GM23338 (cell line): ENCODE measurements at regions not wholly inside any gene's neighbourhood (a gene's known extent, or its start where the extent isn't known, plus 50 kb on each side); places are given as distances from the start of the nearest gene placed in this dataset.
A peak's percentile ranks its signal among the peaks of the same experiment; 100 is the strongest.

ENCODE experiments used
- ATAC-seq: fragments of 200-7000 bp; cut with Tn5 transposase; 3 replicates; pipeline ENCODE4 v1.9.1; 2020
- DNase-seq: peaks from one replicate; pipeline ENCODE4 v3.0.0-alpha.2; 2015; ENCODE audit warnings: low spot score
- H2AFZ ChIP-seq: fragments of 200-600 bp; sonication (generic); 2 replicates; pipeline ENCODE4 v1.8.0; 2016; ENCODE audit warnings: antibody characterized with exemption, mild to moderate bottlenecking, moderate library complexity
- H3F3A ChIP-seq: fragments of 200-600 bp; sonication (generic); replicated peaks from 2 replicates; pipeline ENCODE4 v1.8.0; 2017; ENCODE audit warnings: antibody characterized with exemption, mixed run types, low read depth
- H3K27ac ChIP-seq: fragments of 200-600 bp; sonication (generic); 2 replicates; pipeline ENCODE4 v1.6.1; 2016; ENCODE audit warnings: low read depth
- H3K27me3 ChIP-seq: fragments of 200-600 bp; sonication (generic); 2 replicates; pipeline ENCODE4 v1.8.0; 2016; ENCODE audit warnings: mild to moderate bottlenecking, mixed run types, moderate library complexity; ENCODE audit not compliant: insufficient read depth
- H3K36me3 ChIP-seq: fragments of 200-600 bp; sonication (generic); 2 replicates; pipeline ENCODE4 v1.8.0; 2016; ENCODE audit warnings: mild to moderate bottlenecking; ENCODE audit not compliant: insufficient read depth
- H3K4me1 ChIP-seq: fragments of 200-600 bp; sonication (generic); 2 replicates; pipeline ENCODE4 v1.8.0; 2016; ENCODE audit warnings: mild to moderate bottlenecking, moderate library complexity; ENCODE audit not compliant: insufficient read depth
- H3K4me2 ChIP-seq: fragments of 200-600 bp; sonication (generic); 2 replicates; pipeline ENCODE4 v1.7.1; 2017; ENCODE audit warnings: mixed run types
- H3K4me3 ChIP-seq: fragments of 200-600 bp; sonication (generic); 2 replicates; pipeline ENCODE4 v1.6.1; 2016; ENCODE audit warnings: mixed run types
- H3K79me2 ChIP-seq: fragments of 200-600 bp; sonication (generic); replicated peaks from 2 replicates; pipeline ENCODE4 v1.8.0; 2017; ENCODE audit warnings: mild to moderate bottlenecking; ENCODE audit not compliant: insufficient read depth
- H3K9me2 ChIP-seq: fragments of 200-600 bp; sonication (generic); 2 replicates; pipeline ENCODE4 v1.8.0; 2017; ENCODE audit not compliant: insufficient read depth
- H4K20me1 ChIP-seq: fragments of 200-600 bp; sonication (generic); replicated peaks from 2 replicates; pipeline ENCODE4 v1.8.0; 2017; ENCODE audit warnings: mild to moderate bottlenecking; ENCODE audit not compliant: insufficient read depth
- H3K27ac Mint-ChIP-seq: 2 replicates; pipeline ENCODE4 v1.8.0; 2020; ENCODE audit warnings: inconsistent platforms, mild to moderate bottlenecking, moderate library complexity, mixed read lengths
- H3K27me3 Mint-ChIP-seq: 3 replicates; pipeline ENCODE4 v1.8.0; 2022; ENCODE audit warnings: low read depth, mild to moderate bottlenecking, moderate library complexity, mixed read lengths, inconsistent platforms; ENCODE audit not compliant: insufficient read depth, poor library complexity
- H3K36me3 Mint-ChIP-seq: 3 replicates; pipeline ENCODE4 v1.8.0; 2021; ENCODE audit warnings: low read depth, mild to moderate bottlenecking, inconsistent platforms, moderate library complexity, mixed read lengths
- H3K4me1 Mint-ChIP-seq: 3 replicates; pipeline ENCODE4 v1.8.0; 2020; ENCODE audit warnings: mild to moderate bottlenecking, inconsistent platforms, mixed read lengths
- H3K4me3 Mint-ChIP-seq: 3 replicates; pipeline ENCODE4 v1.8.0; 2021; ENCODE audit warnings: moderate library complexity, mild to moderate bottlenecking, inconsistent platforms, mixed read lengths
- H3K9me3 Mint-ChIP-seq: 3 replicates; pipeline ENCODE4 v1.8.0; 2020; ENCODE audit warnings: moderate library complexity, mild to moderate bottlenecking, inconsistent platforms, mixed read lengths
- CTCF ChIP-seq, 2 experiments: fragments of 200-600 bp in 1 of 2; sonication (generic) in 1 of 2; conservative IDR thresholded peaks; 2 replicates each; pipeline versions ENCODE4 v1.5.1 to v1.6.1; 2016 to 2017; ENCODE audit warnings: antibody characterized with exemption in 2 of 2, low read depth in 2 of 2, mild to moderate bottlenecking in 2 of 2, moderate library complexity in 1 of 2
- ETS1 ChIP-seq: IDR thresholded peaks from 2 replicates; pipeline ENCODE4 v1.6.1; 2016; ENCODE audit warnings: antibody characterized with exemption
- EZH2 ChIP-seq: fragments of 200-600 bp; sonication (generic); IDR thresholded peaks from one replicate; pipeline ENCODE4 v1.8.0; 2017; ENCODE audit warnings: antibody characterized with exemption, mild to moderate bottlenecking, low read depth; ENCODE audit not compliant: unreplicated experiment
- JUNB ChIP-seq: IDR thresholded peaks from one replicate; pipeline ENCODE4 v1.6.1; 2016; ENCODE audit warnings: antibody characterized with exemption; ENCODE audit not compliant: unreplicated experiment
- NANOG ChIP-seq: IDR thresholded peaks from 2 replicates; pipeline ENCODE4 v1.6.1; 2016; ENCODE audit warnings: antibody characterized with exemption, borderline replicate concordance
- REST ChIP-seq: IDR thresholded peaks from one replicate; pipeline ENCODE4 v1.6.1; 2018; ENCODE audit warnings: antibody characterized with exemption; ENCODE audit not compliant: unreplicated experiment
- ZNF331 ChIP-seq: fragments of 250-450 bp; sonication (Bioruptor Pico); IDR thresholded peaks from 2 replicates; pipeline ENCODE4 v1.5.0; 2020; ENCODE audit warnings: low read depth, mild to moderate bottlenecking, moderate library complexity

- Mint-ChIP-seq H3K4me3 (no peak overlapping the region), H3K27ac (no peak overlapping the region), H3K36me3 (no peaks in the 10 kb centered on the region), H3K27me3 (no peaks in the 10 kb centered on the region), H3K4me1 (peaks cover 2% of the 10 kb centered on the region; the same call in 2 of the 3 replicates), H3K9me3 (no peaks in the 10 kb centered on the region)
- DNase-seq (no peak), ATAC-seq (no peak)
- no peaks in the 10 kb centered on the region for H3K27me3 ChIP-seq
- no peak overlapping the region for H2AFZ ChIP-seq
- TF ChIP-seq CTCF (conservative IDR thresholded peaks at IDR 0.05; ENCODE audit: low read depth in 2 of 2) = no peak
- TF ChIP-seq ZNF331 (CRISPR knock-in tag) = no peak
- no peak for TF ChIP-seq EZH2
- TF ChIP-seq ETS1 = no peak
- no peak for TF ChIP-seq JUNB
- no peak for TF ChIP-seq NANOG
- TF ChIP-seq REST = no peak
- no peaks in the 10 kb centered on the region for H3K36me3 ChIP-seq
- H3K79me2 ChIP-seq = no peaks in the 10 kb centered on the region
- no peaks in the 10 kb centered on the region for H4K20me1 ChIP-seq
- H3K4me3 ChIP-seq = no peak overlapping the region
- H3K4me1 ChIP-seq = no peaks in the 10 kb centered on the region
- no peak overlapping the region for H3K4me2 ChIP-seq
- H3K27ac ChIP-seq = no peak overlapping the region
- no peaks in the 10 kb centered on the region for H3F3A ChIP-seq
- H3K9me2 ChIP-seq = peaks cover 4% of the 10 kb centered on the region; the same call in 1 of the 2 replicates
Measured at GRCh38 chr6:18976966-18977365, 589.8 kb downstream of the RNF144B start.

GRCh38 chr6:18978337-18979128 is 591.4 kb downstream of the RNF144B start:
- no peaks in the 10 kb centered on the region for H4K20me1 ChIP-seq
- H3F3A ChIP-seq = no peaks in the 10 kb centered on the region
- no peaks in the 10 kb centered on the region for H3K4me1 ChIP-seq
- H2AFZ ChIP-seq = no peak overlapping the region
- DNase-seq (peak; percentile 67), ATAC-seq (peak; percentile 59)
- H3K4me1 Mint-ChIP-seq = peaks cover 2% of the 10 kb centered on the region; the same call in 2 of the 3 replicates
- H3K9me2 ChIP-seq = no peaks in the 10 kb centered on the region
- H3K27me3 Mint-ChIP-seq = no peaks in the 10 kb centered on the region
- no peaks in the 10 kb centered on the region for H3K36me3 Mint-ChIP-seq
- no peak for TF ChIP-seq CTCF (conservative IDR thresholded peaks at IDR 0.05; ENCODE audit: low read depth in 2 of 2)
- H3K27ac Mint-ChIP-seq = no peak overlapping the region; the same call in 1 of the 2 replicates
- no peak overlapping the region for H3K4me2 ChIP-seq
- H3K36me3 ChIP-seq = no peaks in the 10 kb centered on the region
- H3K79me2 ChIP-seq = no peaks in the 10 kb centered on the region
- no peaks in the 10 kb centered on the region for H3K9me3 Mint-ChIP-seq
- no peaks in the 10 kb centered on the region for H3K27me3 ChIP-seq
- H3K27ac ChIP-seq = no peak overlapping the region
- no peak overlapping the region for H3K4me3 ChIP-seq
- H3K4me3 Mint-ChIP-seq = no peak overlapping the region
